Endodermal cell (in vitro differentiated cells): ENCODE measurements at regions not wholly inside any gene's neighbourhood (a gene's known extent, or its start where the extent isn't known, plus 50 kb on each side); places are given as distances from the start of the nearest gene placed in this dataset.

Experiments used
- DNase-seq: peaks from one replicate; pipeline ENCODE4 v3.0.0-alpha.2; 2017
- H3K27ac ChIP-seq: 2 replicates; pipeline ENCODE4 v1.5.1; 2013; ENCODE audit warnings: mild to moderate bottlenecking, low read depth, low read length, moderate library complexity
- H3K27me3 ChIP-seq: 2 replicates; pipeline ENCODE4 v1.6.1; 2013; ENCODE audit warnings: mild to moderate bottlenecking, low read length, moderate library complexity; ENCODE audit not compliant: insufficient read depth, control insufficient read depth, poor library complexity, severe bottlenecking
- H3K36me3 ChIP-seq: 2 replicates; pipeline ENCODE4 v1.7.0; 2013; ENCODE audit warnings: mild to moderate bottlenecking, low read length, moderate library complexity; ENCODE audit not compliant: control insufficient read depth, insufficient read depth
- H3K4me1 ChIP-seq: one replicate; pipeline ENCODE4 v1.7.0; 2013; ENCODE audit warnings: low read length; ENCODE audit not compliant: control insufficient read depth, insufficient read depth
- H3K4me3 ChIP-seq: 2 replicates; pipeline ENCODE4 v1.5.1; 2013; ENCODE audit warnings: mild to moderate bottlenecking, low read length, moderate library complexity
- H3K9ac ChIP-seq: 2 replicates; pipeline ENCODE4 v1.6.1; 2013; ENCODE audit warnings: mild to moderate bottlenecking, low read length, moderate library complexity; ENCODE audit not compliant: poor library complexity, severe bottlenecking; ENCODE audit errors: extremely low read depth
- H3K9me3 ChIP-seq: 2 replicates; pipeline ENCODE4 v1.6.1; 2013; ENCODE audit warnings: mild to moderate bottlenecking, low read length, moderate library complexity; ENCODE audit not compliant: control insufficient read depth
- H3K27ac Mint-ChIP-seq: 2 replicates; pipeline ENCODE4 v1.8.0; 2020; ENCODE audit warnings: mixed read lengths
- H3K27me3 Mint-ChIP-seq: 2 replicates; pipeline ENCODE4 v1.8.0; 2021; ENCODE audit warnings: mild to moderate bottlenecking, mixed read lengths; ENCODE audit not compliant: insufficient read depth
- H3K36me3 Mint-ChIP-seq: 2 replicates; pipeline ENCODE4 v1.8.0; 2020; ENCODE audit warnings: low read depth, mixed read lengths
- H3K4me1 Mint-ChIP-seq: 2 replicates; pipeline ENCODE4 v1.8.0; 2020; ENCODE audit warnings: mixed read lengths
- H3K4me3 Mint-ChIP-seq: 2 replicates; pipeline ENCODE4 v1.8.0; 2020; ENCODE audit warnings: mild to moderate bottlenecking, moderate library complexity, mixed read lengths
- H3K9me3 Mint-ChIP-seq: 2 replicates; pipeline ENCODE4 v1.8.0; 2020; ENCODE audit warnings: mild to moderate bottlenecking, mixed read lengths
- CTCF ChIP-seq: fragments of 200-600 bp; sonication (generic); conservative IDR thresholded peaks from 2 replicates; pipeline ENCODE4 v1.5.0; 2021; ENCODE audit warnings: antibody characterized with exemption, mild to moderate bottlenecking
- WGBS, 2 experiments: methylation state at CpG; one replicate each; pipeline versions ENCODE4 v1.1.5 to v1.1.7; 2013; ENCODE audit warnings: missing lambda C conversion rate in 2 of 2, mixed read lengths in 1 of 2; ENCODE audit not compliant: insufficient coverage in 1 of 2, insufficient read length in 1 of 2; 5-methylcytosine and 5-hydroxymethylcytosine counted together

- H3K4me3 ChIP-seq = no peak overlapping the region
- Mint-ChIP-seq H3K27ac (no peak overlapping the region), H3K9me3 (no peaks in the 10 kb centered on the region), H3K4me3 (no peak overlapping the region), H3K4me1 (no peaks in the 10 kb centered on the region), H3K27me3 (no peaks in the 10 kb centered on the region), H3K36me3 (no peaks in the 10 kb centered on the region)
- H3K27me3 ChIP-seq = no peaks in the 10 kb centered on the region
- H3K9ac ChIP-seq = no peak overlapping the region
- no peaks in the 10 kb centered on the region for H3K36me3 ChIP-seq
- no peak overlapping the region for H3K27ac ChIP-seq
- H3K9me3 ChIP-seq = no peaks in the 10 kb centered on the region
- DNase-seq = no peak
- WGBS, 2 experiments = 81% methylated on average over 7 of the region's 7 CpGs; no CpG with 5 or more reads in 1 of the 2 experiments
- TF ChIP-seq CTCF = no peak
- no peaks in the 10 kb centered on the region for H3K4me1 ChIP-seq
These were observed 190.8 kb downstream of the ADRA2A start for GRCh38 chr10:111267673-111268072.

- no peak for TF ChIP-seq CTCF
- H3K4me1 ChIP-seq = no peaks in the 10 kb centered on the region
- no peaks in the 10 kb centered on the region for H3K9me3 Mint-ChIP-seq
- H3K36me3 Mint-ChIP-seq = no peaks in the 10 kb centered on the region
- H3K4me3 Mint-ChIP-seq = no peak overlapping the region
- 59 to 93% methylated on average over 2 to 3 of the region's 3 CpGs for WGBS, 2 experiments
- no peaks in the 10 kb centered on the region for H3K9me3 ChIP-seq
- no peak overlapping the region for H3K4me3 ChIP-seq
- no peaks in the 10 kb centered on the region for H3K4me1 Mint-ChIP-seq
- H3K9ac ChIP-seq = no peak overlapping the region
- H3K36me3 ChIP-seq = no peaks in the 10 kb centered on the region
- no peak overlapping the region for H3K27ac ChIP-seq
- H3K27me3 ChIP-seq = no peaks in the 10 kb centered on the region
- H3K27me3 Mint-ChIP-seq = no peaks in the 10 kb centered on the region
- DNase-seq = no peak
- H3K27ac Mint-ChIP-seq = no peak overlapping the region
These were observed 196.4 kb downstream of the ADRA2A start for GRCh38 chr10:111273235-111273634.

GRCh38 chr10:111273635-111274034 lies 196.8 kb downstream of the ADRA2A start:
- Mint-ChIP-seq H3K4me1 (no peaks in the 10 kb centered on the region), H3K27me3 (no peaks in the 10 kb centered on the region), H3K9me3 (peaks cover 2% of the 10 kb centered on the region), H3K27ac (no peak overlapping the region), H3K4me3 (no peak overlapping the region), H3K36me3 (no peaks in the 10 kb centered on the region)
- H3K36me3 ChIP-seq = no peaks in the 10 kb centered on the region
- no peaks in the 10 kb centered on the region for H3K27me3 ChIP-seq
- 82 to 89% methylated on average over 2 of the region's 2 CpGs for WGBS, 2 experiments
- DNase-seq = no peak
- no peaks in the 10 kb centered on the region for H3K9me3 ChIP-seq
- H3K9ac ChIP-seq = no peak overlapping the region
- H3K27ac ChIP-seq = no peak overlapping the region
- TF ChIP-seq CTCF = no peak
- H3K4me3 ChIP-seq = no peak overlapping the region
- H3K4me1 ChIP-seq = no peaks in the 10 kb centered on the region
